HG03064 (cell line): ENCODE measurements at regions not wholly inside any gene's neighbourhood (a gene's known extent, or its start where the extent isn't known, plus 50 kb on each side); places are given as distances from the start of the nearest gene placed in this dataset.

Source experiments
- ATAC-seq: cut with Tn5 transposase; IDR thresholded peaks from one replicate; pipeline ENCODE4 v1.9.1; 2021; ENCODE audit warnings: low read depth; ENCODE audit not compliant: unreplicated experiment

DNA sequence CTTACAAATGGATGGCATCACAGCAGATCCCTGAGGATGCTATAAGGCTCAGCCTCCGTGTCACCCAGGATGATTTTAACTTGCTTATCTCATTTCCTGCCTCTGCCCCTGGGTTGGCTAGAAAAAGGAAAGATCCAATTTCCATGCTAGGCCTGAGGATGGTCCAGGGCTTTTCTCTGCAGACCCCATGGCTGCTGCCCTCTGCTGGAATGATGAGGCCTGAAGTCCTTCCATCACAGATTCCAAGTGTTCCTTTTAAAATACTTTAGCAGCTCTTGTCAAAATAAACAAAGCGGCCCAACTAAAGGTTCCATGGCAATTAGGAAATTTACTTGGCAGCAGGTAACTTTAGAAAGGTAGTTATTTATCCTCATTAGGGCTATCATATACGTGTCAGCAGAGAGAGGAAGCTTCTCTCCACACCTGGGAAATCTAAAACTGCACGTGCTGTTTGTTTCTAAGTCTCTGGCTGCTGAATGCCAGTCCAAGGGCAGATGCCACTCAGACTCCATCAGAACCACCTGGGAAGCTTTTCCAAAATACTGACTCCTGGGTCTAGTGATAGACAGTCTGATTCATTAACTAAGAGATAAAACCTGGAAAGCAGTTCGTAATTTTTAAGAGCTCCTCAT lies 401.9 kb upstream of the IL12A start:
- no peak for ATAC-seq

DNA sequence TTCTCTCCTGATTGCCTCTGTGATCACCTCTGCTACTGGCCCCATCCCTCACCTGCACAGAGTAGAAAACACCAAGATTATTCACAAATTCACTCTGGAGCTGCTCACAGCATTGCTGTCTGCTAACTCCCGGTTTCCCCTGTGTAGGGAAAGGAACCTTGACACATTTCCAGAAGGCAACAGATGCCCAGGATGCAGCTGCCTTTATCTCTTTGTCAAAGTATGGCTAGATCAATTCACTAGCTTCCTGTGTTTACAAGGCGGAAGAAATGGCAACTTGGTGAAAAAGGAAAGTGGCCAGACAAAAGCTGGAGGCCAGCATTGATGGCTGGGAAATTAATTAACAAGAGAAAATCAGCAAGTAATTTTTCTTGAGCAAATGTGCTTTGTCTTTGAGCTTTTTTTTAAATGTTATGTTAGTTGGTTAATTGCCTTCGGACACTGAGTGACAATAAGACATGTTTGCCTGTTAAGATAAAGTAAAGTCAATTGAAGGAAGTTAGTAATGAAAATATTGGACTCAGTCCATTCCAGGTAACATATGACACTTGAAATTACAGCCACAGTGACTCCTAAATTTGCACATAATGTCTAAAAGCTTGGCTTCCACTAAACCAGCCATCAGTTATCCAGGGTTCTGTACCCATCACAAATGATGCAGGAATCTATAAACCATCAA lies 394.6 kb upstream of the IL12A start:
- no peak for ATAC-seq

DNA sequence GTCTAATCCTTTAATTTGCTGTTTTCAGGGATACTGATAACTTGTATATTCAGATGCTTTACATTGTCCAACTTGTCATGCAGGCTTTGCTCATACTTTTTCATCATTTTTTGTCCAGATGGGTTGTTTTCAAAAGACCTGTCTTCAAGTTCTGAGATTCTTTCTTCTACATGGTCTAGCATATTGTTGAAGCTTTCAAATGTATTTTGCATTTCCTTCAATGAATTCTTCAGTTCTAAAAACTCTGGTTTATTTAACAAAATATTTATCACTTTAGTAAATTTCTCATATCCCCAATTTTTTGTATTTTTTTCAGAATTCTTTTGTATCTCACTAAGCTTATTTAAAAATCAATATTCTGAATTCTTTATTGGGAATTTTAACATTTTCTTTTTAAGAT lies 388.3 kb upstream of the IL12A start:
- ATAC-seq = no peak

DNA sequence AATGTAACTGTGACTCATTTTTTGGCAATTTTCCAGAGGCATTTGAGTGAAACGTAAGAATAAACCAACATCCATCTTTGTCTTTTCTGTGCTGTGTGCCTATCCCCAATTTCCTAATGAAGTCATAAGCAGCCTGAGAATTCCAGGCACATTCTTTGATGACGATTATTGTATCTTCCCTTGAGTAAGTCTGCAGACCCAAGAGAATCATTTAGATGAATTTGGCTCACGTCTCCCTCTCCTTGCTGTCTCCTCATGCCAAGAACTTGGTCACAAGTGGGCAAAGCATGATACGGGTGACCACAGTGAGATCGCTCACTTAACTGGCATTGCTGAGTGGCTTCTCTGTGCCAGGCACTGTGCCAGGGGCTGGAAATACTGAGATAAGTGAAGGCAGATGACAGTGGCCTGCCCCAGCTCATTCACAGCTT lies 384.5 kb upstream of the IL12A start:
- no peak for ATAC-seq

DNA sequence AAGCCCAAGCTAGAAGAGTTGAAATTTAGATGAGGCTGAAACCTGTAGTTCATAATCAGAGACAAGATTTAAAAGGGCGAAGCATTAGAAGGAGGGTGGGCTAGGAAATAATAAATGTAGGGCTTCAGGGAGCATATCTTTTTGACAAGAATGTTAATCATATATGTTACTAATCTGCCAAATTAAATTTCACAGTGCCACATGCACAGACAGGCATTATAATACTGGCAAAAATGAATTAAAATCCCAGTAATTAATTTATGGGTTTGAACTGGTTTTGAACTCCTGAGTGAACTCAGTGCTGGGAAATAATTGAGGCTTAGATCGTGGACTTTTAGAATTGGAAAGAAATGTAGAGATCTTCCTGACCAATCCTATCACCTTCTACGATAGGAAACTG lies 383.5 kb upstream of the IL12A start:
- ATAC-seq = no peak

DNA sequence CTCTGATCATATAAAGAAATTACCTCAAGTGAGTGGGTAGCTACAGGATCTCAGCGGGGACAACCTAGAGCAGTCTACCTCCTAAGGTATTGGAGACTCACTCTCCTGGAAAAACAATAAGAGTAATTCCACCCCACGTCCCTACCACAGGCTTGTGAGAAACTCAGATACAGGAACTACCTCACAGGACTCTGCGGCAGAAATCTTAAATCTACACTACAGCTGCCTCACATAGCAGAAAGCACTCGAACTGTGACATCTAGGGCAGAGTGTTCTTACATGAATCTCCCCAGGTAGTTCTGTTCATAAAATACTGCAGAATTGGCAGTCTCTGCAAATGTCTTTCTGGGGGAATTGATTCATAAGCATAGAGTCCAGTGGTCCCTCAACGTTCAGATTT lies 382.9 kb upstream of the IL12A start:
- ATAC-seq = no peak

DNA sequence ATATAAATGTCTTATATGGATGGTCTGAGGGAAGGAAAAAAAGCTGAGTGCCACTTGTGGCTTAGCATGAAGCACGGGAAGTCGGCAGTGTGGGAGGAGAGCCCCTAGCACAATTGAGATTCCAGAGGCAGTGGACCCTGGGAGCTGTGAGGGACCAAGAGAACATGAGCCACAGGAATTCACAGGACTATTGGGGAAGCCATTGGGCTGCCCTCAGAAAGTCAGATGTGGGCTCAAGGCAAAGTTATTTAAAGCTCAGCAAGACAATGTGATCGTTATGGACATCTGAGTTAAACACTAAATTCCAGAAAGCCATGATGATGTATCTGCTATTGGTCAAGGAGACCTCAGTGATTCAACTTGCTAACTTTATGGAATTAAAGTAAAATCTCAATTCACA lies 380.8 kb upstream of the IL12A start:
- ATAC-seq = no peak

DNA sequence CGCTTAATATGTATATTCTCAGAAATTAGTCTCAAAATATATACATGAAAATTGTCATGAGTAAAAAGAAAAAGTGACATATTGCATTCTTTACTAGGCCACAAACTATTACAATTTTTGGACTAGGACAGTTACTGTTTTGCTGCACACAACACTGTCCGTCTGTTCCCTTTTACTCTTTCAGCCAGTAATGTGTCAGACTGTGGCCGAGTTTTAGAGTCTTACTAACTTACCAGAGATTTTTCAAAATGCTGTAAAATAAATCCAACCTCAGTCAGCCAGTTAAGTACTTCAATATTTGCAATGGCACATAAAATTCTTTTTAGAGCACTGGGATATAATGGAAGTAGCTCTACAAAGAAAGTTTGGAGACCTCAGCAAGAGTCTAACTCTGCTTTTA lies 380.3 kb upstream of the IL12A start:
- no peak for ATAC-seq

DNA sequence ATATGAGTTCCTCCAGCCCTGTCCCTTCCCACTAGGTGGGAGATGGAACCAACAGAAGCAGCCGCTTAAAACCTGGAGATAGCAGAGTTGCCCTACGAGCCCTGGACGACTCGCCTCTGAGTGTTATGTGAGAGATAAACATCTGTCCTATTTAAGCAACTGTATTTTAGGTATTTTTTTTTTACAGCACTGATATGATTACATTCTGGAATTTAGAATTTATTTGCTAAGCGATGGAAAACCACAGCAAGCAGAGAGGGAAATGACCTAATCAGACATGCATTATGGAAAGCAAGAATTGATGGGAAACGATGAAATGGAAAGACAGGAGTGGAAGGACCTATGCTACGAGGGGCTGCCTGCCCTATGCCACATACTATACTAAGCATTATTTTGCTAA lies 379.0 kb upstream of the IL12A start:
- no peak for ATAC-seq

DNA sequence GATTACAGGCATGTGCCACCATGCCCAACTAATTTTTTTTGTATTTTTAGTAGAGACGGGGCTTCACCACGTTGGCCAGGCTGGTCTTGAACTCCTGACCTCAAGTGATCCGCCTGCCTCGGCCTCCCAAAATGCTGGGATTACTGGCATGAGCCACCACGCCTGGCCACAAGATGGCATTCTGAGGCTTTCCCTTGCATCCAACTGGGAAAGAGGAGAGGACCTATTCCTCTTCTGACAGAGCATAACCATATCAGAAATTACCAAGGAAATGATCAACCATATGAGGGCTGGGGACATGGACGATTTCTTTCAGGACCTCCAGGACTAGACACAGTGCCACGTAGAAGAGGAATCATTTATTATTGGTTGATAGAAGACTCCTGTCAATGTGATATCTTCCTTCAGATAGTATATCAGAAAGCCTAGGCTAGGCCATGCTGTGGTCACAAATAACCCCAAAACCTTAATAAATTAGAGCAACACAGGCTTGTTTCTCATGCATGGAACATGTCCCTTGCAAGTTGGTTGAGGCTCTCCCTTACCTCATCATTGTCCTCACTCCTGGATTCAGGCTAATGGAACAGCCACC lies 372.3 kb upstream of the IL12A start:
- no peak for ATAC-seq

DNA sequence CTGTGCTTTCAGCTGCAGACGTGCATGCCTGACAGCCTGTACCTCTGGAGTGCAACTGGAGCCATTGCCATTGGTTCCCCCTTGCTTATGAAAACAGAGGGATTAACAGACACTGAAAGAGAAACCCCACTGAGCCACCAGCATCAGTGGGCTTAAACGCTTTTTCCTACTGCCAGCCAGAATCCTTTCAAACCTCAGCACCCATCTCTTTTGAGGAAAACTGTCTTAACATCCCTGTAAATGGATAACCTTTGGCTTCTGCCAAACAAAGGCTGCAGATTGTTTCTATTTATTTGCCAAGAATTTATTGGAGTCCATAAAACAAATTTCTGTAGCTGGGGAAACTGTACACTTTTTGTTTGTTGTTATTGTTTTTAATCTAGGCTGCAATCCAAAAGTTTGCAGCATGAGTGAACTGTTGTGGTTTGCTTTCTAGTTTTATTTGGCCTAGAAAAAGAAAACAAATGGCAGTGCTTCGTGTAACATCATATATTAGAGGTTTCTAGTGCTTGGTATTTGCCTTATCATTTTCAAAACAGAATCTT lies 369.2 kb upstream of the IL12A start:
- ATAC-seq = no peak

DNA sequence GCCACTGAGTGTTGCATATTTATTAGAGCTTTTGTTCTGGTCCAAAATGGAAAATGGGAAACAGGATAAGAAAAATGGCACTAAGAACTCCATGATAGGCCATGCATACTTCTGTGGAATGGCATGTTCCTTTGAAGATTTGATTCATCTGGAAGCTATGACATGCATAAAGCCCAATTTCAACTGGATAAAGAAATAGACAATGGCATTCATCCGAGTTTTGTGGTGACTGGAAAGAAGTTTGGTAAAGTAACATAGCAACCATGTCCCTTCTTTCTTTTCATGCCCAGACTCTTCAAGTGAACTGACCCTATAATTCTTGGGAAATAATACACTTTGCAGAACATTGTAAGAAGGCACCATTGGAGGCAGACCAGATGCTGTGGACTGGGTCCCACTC lies 368.4 kb upstream of the IL12A start:
- no peak for ATAC-seq

DNA sequence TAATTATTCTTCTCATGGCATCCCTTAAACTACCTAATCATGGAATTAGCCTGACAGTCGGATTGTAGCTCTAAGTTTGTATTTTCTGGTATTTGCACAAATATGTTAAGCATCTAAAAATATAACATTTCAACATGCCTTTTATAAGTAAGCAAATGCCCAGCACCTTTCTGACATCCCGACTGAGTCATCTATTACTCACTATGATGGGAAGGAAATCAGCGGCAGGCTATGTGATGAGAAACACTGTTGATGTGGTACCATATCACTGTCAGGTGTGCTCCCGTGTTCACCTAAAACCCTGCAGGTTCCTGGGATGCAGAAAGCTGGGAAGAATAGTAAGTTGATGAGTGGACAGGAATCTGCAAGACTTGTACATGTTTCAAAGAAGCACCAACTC lies 367.8 kb upstream of the IL12A start:
- no peak for ATAC-seq

DNA sequence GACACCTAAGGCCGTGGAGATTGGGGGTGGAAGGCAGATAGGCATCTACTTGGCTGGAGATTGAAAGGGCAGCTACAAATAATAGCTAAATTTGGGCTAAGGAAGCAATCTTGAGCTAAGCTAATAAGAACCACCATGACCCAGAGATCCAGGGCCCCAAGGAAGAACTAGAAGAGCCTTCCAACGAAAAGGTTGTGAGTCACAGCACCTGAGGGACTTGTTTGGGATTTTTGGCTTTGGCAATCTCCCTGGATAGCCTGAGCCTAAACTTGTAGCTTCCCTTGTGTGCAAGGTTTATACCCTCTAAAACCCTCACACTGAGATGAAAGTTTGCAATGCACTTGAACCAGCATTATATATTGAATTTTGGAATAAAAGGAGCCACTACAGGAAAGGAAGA lies 364.0 kb upstream of the IL12A start:
- ATAC-seq = no peak

DNA sequence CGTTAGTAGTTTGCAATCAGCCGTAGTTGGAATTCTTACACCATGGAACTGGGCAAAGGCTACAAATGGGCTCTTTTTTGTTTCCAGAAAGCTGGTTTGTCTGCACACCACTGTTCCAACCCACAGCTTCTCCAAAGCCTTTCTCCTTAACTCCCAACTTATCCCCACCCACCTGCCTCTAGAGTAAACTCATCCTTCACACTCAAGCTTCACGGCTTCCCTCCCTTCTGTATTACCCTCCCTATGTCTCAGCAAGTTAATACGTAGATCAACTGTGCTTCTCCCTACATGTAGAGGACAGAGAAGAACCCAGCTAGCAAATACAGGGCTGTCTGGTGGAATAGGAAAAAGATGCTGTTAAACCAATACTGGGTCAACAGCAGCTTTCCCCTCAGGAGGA lies 363.0 kb upstream of the IL12A start:
- no peak for ATAC-seq

DNA sequence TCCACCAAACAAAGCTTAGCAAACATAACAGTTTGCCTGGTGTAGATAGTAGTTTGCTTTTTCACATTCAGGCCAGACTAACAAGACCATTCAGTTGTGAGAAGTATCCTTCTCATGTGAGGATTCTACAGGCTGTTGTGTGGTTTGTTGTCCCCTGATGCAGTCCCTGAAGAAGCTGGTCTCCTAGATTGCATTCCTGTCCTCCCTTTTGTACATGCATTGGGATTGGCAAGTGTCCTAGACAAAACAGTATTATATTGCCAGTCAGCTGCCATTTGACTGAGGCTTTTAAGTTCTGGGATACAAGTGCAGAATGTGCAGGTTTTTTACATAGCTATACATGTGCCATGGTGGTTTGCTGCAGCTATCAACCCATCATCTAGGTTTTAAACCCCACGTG lies 362.0 kb upstream of the IL12A start:
- ATAC-seq = no peak

DNA sequence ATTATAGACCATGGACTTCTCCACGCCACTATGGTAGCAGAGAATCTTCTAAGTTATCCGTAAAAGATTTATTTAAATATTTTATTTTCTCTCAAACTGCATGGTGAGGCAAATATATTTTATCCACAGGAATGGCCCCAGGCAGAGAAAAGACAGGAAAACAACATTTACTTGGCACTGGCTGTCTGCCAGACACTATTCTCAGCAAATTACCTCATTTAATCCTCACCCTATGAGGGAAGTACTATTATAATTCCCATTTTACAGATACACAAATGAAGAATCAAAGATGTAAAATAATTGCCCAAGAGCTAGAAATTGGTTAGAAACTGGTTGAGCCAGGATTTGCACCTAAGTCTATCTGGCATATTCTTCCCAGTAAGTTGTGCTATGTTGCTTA lies 361.4 kb upstream of the IL12A start:
- no peak for ATAC-seq

DNA sequence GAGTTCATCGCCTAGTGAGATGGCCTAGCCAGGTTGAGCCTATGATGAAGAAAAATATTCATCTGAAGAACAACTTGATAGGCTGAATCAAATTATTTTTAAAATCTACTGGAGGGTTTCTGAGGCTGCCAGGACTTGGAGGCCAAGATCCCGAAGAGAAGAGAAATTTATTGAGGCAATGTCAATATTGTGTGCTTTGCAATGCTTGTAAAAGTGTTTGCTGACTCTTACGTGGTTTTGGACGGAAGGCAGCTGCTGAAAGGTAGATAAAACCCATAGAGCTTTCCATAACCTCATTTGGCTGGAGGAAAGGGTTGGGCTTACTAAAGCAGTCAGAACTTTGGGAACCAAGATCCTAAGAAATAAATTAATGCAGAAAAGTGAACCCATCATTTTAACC lies 361.0 kb upstream of the IL12A start:
- ATAC-seq = no peak

DNA sequence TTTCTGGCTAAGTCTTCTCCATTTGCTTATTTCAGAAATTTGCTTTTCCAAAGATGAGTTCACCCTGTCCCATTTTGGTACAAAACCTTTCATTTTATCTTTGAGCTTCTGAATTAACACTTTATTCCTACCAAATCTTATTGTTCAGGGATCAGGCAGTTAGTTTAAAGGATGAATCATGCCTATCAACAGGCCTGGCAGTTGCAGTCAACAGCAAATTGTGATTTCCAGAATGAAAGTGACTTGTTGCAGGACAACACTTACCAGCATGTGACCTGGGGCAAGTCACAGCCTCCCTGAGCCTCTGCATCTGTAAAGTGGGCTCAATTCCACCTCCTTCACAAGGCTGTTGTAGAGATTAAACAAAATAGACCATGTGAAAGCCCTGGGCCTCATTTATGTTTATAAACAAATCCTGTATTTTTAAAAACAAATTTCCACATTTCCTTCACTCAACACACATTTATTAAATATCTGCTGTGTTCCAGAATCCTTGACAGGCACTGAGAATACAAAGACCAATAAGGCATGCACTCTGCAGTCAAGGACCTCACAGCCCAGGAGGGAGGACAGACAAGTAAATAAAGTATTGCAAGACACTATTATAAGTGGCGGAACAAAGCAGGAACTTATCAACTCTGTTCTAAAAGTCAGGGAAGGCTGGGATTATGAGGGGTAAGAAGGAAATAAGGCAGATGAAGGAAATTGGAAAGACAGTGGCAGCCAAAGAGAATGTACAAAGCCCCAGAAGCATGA lies 359.1 kb upstream of the IL12A start:
- ATAC-seq = no peak

DNA sequence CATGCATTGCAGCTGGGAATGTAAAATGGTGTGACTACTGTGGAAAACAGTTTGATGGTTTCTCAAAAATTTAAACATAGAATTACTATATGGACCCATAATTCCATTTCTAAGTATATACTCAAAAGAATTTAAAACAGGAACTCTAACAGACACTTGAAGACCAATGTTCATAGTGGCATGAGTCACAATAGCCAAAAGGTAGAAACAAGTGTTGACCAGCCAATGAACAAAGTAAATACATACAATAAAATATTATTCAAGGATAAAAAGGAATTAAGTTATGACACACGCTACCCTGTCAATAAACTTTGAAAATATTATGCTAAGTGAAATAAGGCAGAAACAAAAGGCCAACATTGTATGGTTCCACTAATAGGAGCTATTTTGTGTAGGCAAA lies 357.4 kb upstream of the IL12A start:
- ATAC-seq = no peak

DNA sequence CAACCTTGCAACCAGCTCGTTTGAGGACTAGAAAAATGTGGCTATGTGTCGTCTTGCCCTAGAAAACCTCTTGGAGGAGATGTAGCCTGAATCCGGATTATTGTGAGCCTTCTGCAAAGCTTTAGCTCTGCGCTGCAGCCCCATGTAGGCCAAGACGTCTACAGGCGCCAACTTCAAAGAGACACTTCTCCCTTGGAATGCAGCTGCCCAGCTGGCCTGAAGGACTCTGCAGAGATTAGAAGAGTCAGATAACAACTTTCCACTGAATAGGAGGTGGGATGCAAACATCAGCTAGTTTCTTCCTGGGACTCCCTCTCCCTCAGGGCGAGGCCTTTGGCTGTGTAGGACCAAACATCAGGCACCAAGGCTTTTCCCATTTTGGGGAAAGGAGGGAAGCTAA lies 356.5 kb upstream of the IL12A start:
- no peak for ATAC-seq
